Hepatocyte (in vitro differentiated cells): ENCODE measurements at regions not wholly inside any gene's neighbourhood (a gene's known extent, or its start where the extent isn't known, plus 50 kb on each side); places are given as distances from the start of the nearest gene placed in this dataset.

Experiments used
- CTCF ChIP-seq: fragments of 200-600 bp; sonication (generic); IDR thresholded peaks from 2 replicates; pipeline ENCODE4 v1.5.1; 2016; ENCODE audit warnings: antibody characterized with exemption, mild to moderate bottlenecking; ENCODE audit not compliant: poor library complexity
- EZH2 ChIP-seq: fragments of 200-600 bp; sonication (generic); IDR thresholded peaks from 2 replicates; pipeline ENCODE4 v1.6.1; 2016; ENCODE audit warnings: antibody characterized with exemption, mild to moderate bottlenecking, borderline replicate concordance
- EZH2phosphoT487 ChIP-seq: fragments of 200-600 bp; sonication (generic); IDR thresholded peaks from one replicate; pipeline ENCODE4 v1.6.1; 2018; ENCODE audit warnings: antibody characterized with exemption, mild to moderate bottlenecking, low read depth, moderate library complexity; ENCODE audit not compliant: unreplicated experiment, severe bottlenecking

GRCh38 chr2:234388591-234388990 is 108.3 kb downstream of the ARL4C start:
- no peak for TF ChIP-seq CTCF
- no peak for TF ChIP-seq EZH2phosphoT487
- TF ChIP-seq EZH2: no peak
